Ishikawa (cell line): ENCODE measurements at regions not wholly inside any gene's neighbourhood (a gene's known extent, or its start where the extent isn't known, plus 50 kb on each side); places are given as distances from the start of the nearest gene placed in this dataset.

Source experiments
- EGR1 ChIP-seq: IDR thresholded peaks from 2 replicates; pipeline ENCODE4 v1.6.1; 2012
- EP300 ChIP-seq: IDR thresholded peaks from 2 replicates; pipeline ENCODE4 v1.6.1; 2012; ENCODE audit warnings: borderline replicate concordance
- FOXM1 ChIP-seq: IDR thresholded peaks from 2 replicates; pipeline ENCODE4 v1.6.1; 2012; ENCODE audit warnings: low read depth, borderline replicate concordance
- NFIC ChIP-seq: IDR thresholded peaks from 2 replicates; pipeline ENCODE4 v1.6.1; 2012
- RAD21 ChIP-seq: IDR thresholded peaks from 2 replicates; pipeline ENCODE4 v1.6.1; 2012; ENCODE audit warnings: low read depth
- TAF1 ChIP-seq: IDR thresholded peaks from 2 replicates; pipeline ENCODE4 v1.6.1; 2012; ENCODE audit warnings: low read depth, mild to moderate bottlenecking
- TCF12 ChIP-seq: IDR thresholded peaks from 2 replicates; pipeline ENCODE4 v1.6.1; 2012; ENCODE audit warnings: low read depth
- TEAD4 ChIP-seq: IDR thresholded peaks from 2 replicates; pipeline ENCODE4 v1.6.1; 2012
- YY1 ChIP-seq: IDR thresholded peaks from 2 replicates; pipeline ENCODE4 v1.6.1; 2012; ENCODE audit warnings: low read depth
- ZBTB7A ChIP-seq: IDR thresholded peaks from 2 replicates; pipeline ENCODE4 v1.6.1; 2012; ENCODE audit warnings: low read depth
- TF ChIP-seq, protein P1 (sequence below): IDR thresholded peaks from 2 replicates; pipeline ENCODE4 v1.6.1; 2012
- TF ChIP-seq, protein P2 (sequence below): IDR thresholded peaks from 2 replicates; pipeline ENCODE4 v1.6.1; 2012
- TF ChIP-seq, protein P3 (sequence below): IDR thresholded peaks from 2 replicates; pipeline ENCODE4 v1.6.1; 2012; ENCODE audit warnings: low read depth, mild to moderate bottlenecking

DNA sequence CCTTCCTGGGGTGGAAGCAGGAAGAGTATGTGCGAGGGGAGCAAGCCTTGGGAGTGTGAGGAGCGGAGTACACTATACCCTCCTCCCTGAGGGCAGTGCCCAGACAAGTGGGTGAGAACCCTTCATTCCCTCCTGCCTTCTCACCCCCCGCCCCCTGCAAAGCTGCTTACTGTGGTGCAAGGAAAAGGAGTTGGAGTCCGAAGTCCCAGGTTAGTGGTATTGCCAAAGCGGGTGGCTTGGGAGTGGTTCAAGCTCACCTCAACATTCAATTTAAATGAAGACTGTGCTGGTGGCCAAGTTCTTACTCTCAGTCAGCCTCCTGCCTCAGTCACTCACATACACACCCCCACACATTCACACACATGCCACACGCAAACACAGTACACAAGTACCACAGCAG is 74.7 kb upstream of the PRDM1 start:
- TF ChIP-seq, protein P1, sequence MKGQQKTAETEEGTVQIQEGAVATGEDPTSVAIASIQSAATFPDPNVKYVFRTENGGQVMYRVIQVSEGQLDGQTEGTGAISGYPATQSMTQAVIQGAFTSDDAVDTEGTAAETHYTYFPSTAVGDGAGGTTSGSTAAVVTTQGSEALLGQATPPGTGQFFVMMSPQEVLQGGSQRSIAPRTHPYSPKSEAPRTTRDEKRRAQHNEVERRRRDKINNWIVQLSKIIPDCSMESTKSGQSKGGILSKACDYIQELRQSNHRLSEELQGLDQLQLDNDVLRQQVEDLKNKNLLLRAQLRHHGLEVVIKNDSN = no peak
- TF ChIP-seq, protein P2, sequence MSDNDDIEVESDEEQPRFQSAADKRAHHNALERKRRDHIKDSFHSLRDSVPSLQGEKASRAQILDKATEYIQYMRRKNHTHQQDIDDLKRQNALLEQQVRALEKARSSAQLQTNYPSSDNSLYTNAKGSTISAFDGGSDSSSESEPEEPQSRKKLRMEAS = no peak
- no peak for TF ChIP-seq RAD21
- TF ChIP-seq FOXM1 = no peak
- no peak for TF ChIP-seq EP300
- no peak for TF ChIP-seq EGR1
- TF ChIP-seq YY1 = no peak
- no peak for TF ChIP-seq NFIC
- no peak for TF ChIP-seq ZBTB7A
- TF ChIP-seq, protein P3, sequence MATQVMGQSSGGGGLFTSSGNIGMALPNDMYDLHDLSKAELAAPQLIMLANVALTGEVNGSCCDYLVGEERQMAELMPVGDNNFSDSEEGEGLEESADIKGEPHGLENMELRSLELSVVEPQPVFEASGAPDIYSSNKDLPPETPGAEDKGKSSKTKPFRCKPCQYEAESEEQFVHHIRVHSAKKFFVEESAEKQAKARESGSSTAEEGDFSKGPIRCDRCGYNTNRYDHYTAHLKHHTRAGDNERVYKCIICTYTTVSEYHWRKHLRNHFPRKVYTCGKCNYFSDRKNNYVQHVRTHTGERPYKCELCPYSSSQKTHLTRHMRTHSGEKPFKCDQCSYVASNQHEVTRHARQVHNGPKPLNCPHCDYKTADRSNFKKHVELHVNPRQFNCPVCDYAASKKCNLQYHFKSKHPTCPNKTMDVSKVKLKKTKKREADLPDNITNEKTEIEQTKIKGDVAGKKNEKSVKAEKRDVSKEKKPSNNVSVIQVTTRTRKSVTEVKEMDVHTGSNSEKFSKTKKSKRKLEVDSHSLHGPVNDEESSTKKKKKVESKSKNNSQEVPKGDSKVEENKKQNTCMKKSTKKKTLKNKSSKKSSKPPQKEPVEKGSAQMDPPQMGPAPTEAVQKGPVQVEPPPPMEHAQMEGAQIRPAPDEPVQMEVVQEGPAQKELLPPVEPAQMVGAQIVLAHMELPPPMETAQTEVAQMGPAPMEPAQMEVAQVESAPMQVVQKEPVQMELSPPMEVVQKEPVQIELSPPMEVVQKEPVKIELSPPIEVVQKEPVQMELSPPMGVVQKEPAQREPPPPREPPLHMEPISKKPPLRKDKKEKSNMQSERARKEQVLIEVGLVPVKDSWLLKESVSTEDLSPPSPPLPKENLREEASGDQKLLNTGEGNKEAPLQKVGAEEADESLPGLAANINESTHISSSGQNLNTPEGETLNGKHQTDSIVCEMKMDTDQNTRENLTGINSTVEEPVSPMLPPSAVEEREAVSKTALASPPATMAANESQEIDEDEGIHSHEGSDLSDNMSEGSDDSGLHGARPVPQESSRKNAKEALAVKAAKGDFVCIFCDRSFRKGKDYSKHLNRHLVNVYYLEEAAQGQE = no peak
- TF ChIP-seq TAF1 = no peak
- no peak for TF ChIP-seq TEAD4
- no peak for TF ChIP-seq TCF12
